HEK293 (cell line): ENCODE measurements at regions not wholly inside any gene's neighbourhood (a gene's known extent, or its start where the extent isn't known, plus 50 kb on each side); places are given as distances from the start of the nearest gene placed in this dataset.

Experiments used
- CTCF ChIA-PET: fragments of 350-600 bp; formaldehyde crosslinking; extraction: SDS; loops from one replicate; lab custom pipeline; 2021; ENCODE audit warnings: antibody characterized with exemption; lab: Yijun Ruan, JAX
- POLR2A ChIA-PET: fragments of 300-600 bp; formaldehyde crosslinking; extraction: SDS; loops from one replicate; lab custom pipeline; 2020; ENCODE audit warnings: antibody characterized with exemption, inconsistent platforms; lab: Yijun Ruan, JAX
- H3K27ac ChIP-seq: fragments of 200-500 bp; sonication (Bioruptor generic); 2 replicates; pipeline ENCODE4 v1.5.1; 2014; ENCODE audit warnings: low read depth, low read length, control low read depth, inconsistent platforms; ENCODE audit errors: extremely low read depth
- H3K36me3 ChIP-seq, 2 experiments: fragments of 200-500 bp in 1 of 2; sonication (Bioruptor generic) in 1 of 2; 1 replicate in 1 of 2; 2 replicates in 1 of 2; pipeline ENCODE4 v1.5.1; 2014 to 2017; ENCODE audit warnings: inconsistent platforms in 2 of 2, low read length in 2 of 2; ENCODE audit not compliant: control insufficient read depth in 2 of 2, insufficient read depth in 1 of 2
- H3K4me1 ChIP-seq: fragments of 200-500 bp; sonication (Bioruptor generic); 2 replicates; pipeline ENCODE4 v1.5.1; 2014; ENCODE audit warnings: mild to moderate bottlenecking, low read length, inconsistent platforms; ENCODE audit not compliant: control insufficient read depth, insufficient read depth
- H3K4me3 ChIP-seq: 2 replicates; pipeline ENCODE4 v1.5.1; 2011; ENCODE audit warnings: low read depth, mild to moderate bottlenecking, control low read depth, low read length, moderate library complexity
- H3K9me3 ChIP-seq: fragments of 200-500 bp; sonication (Bioruptor generic); 2 replicates; pipeline ENCODE4 v1.5.1; 2014; ENCODE audit warnings: low read depth, low read length, inconsistent platforms; ENCODE audit not compliant: control insufficient read depth, insufficient read depth
- IKZF3 ChIP-seq: fragments of 450-650 bp; IDR thresholded peaks from 2 replicates; pipeline ENCODE4 v1.5.0; 2018; ENCODE audit warnings: missing biosample characterization, mild to moderate bottlenecking, missing genetic modification characterization, moderate library complexity
- KLF8 ChIP-seq: fragments of 450-650 bp; formaldehyde crosslinking; IDR thresholded peaks from 2 replicates; pipeline ENCODE4 v1.5.1; 2016; ENCODE audit warnings: missing biosample characterization, missing genetic modification characterization
- MYNN ChIP-seq: fragments of 450-650 bp; formaldehyde crosslinking; IDR thresholded peaks from 2 replicates; pipeline ENCODE4 v1.5.1; 2016; ENCODE audit warnings: missing biosample characterization, missing genetic modification characterization, borderline replicate concordance
- WT1 ChIP-seq: fragments of 450-650 bp; formaldehyde crosslinking; IDR thresholded peaks from 2 replicates; pipeline ENCODE4 v1.5.1; 2016; ENCODE audit warnings: missing biosample characterization, missing genetic modification characterization
- ZBTB1 ChIP-seq: fragments of 450-650 bp; formaldehyde crosslinking; IDR thresholded peaks from 2 replicates; pipeline ENCODE4 v1.5.1; 2016; ENCODE audit warnings: missing biosample characterization, missing genetic modification characterization
- ZNF133 ChIP-seq: fragments of 450-650 bp; formaldehyde crosslinking; IDR thresholded peaks from 2 replicates; pipeline ENCODE4 v1.5.1; 2016; ENCODE audit warnings: missing biosample characterization, missing genetic modification characterization
- ZNF280D ChIP-seq: fragments of 450-650 bp; formaldehyde crosslinking; IDR thresholded peaks from 2 replicates; pipeline ENCODE4 v1.5.1; 2016; ENCODE audit warnings: missing biosample characterization, missing genetic modification characterization
- ZNF394 ChIP-seq: fragments of 450-650 bp; formaldehyde crosslinking; IDR thresholded peaks from 2 replicates; pipeline ENCODE4 v1.5.1; 2016; ENCODE audit warnings: missing biosample characterization, missing genetic modification characterization, mild to moderate bottlenecking, moderate library complexity, borderline replicate concordance
- ZNF433 ChIP-seq: fragments of 450-650 bp; formaldehyde crosslinking; IDR thresholded peaks from 2 replicates; pipeline ENCODE4 v1.5.1; 2016; ENCODE audit warnings: missing biosample characterization, missing genetic modification characterization, low read depth
- ZNF571 ChIP-seq: fragments of 450-650 bp; formaldehyde crosslinking; IDR thresholded peaks from 2 replicates; pipeline ENCODE4 v1.5.0; 2017; ENCODE audit warnings: missing biosample characterization, missing genetic modification characterization
- ZNF585B ChIP-seq: fragments of 450-650 bp; formaldehyde crosslinking; IDR thresholded peaks from 2 replicates; pipeline ENCODE4 v1.5.1; 2016; ENCODE audit warnings: missing biosample characterization, missing genetic modification characterization
- ZNF600 ChIP-seq: fragments of 450-650 bp; formaldehyde crosslinking; IDR thresholded peaks from 2 replicates; pipeline ENCODE4 v1.5.1; 2016; ENCODE audit warnings: missing biosample characterization, missing genetic modification characterization
- ZNF623 ChIP-seq: fragments of 450-650 bp; formaldehyde crosslinking; IDR thresholded peaks from 2 replicates; pipeline ENCODE4 v1.5.1; 2016; ENCODE audit warnings: missing biosample characterization, missing genetic modification characterization
- ZNF654 ChIP-seq: fragments of 450-650 bp; formaldehyde crosslinking; IDR thresholded peaks from 2 replicates; pipeline ENCODE4 v1.5.1; 2016; ENCODE audit warnings: low read depth, missing biosample characterization, missing genetic modification characterization
- ZNF670 ChIP-seq: fragments of 450-650 bp; formaldehyde crosslinking; IDR thresholded peaks from 2 replicates; pipeline ENCODE4 v1.5.1; 2016; ENCODE audit warnings: missing biosample characterization, missing genetic modification characterization, low read depth
- ZNF677 ChIP-seq: fragments of 450-650 bp; IDR thresholded peaks from 2 replicates; pipeline ENCODE4 v1.5.0; 2018; ENCODE audit warnings: missing biosample characterization, mild to moderate bottlenecking, missing genetic modification characterization, moderate library complexity
- ZNF707 ChIP-seq: fragments of 450-650 bp; formaldehyde crosslinking; IDR thresholded peaks from 2 replicates; pipeline ENCODE4 v1.5.1; 2016; ENCODE audit warnings: missing biosample characterization, missing genetic modification characterization
- ZNF843 ChIP-seq: fragments of 450-650 bp; formaldehyde crosslinking; IDR thresholded peaks from 2 replicates; pipeline ENCODE4 v1.5.1; 2016; ENCODE audit warnings: missing biosample characterization, missing genetic modification characterization
- TF ChIP-seq, protein P1 (sequence below): fragments of 450-650 bp; formaldehyde crosslinking; IDR thresholded peaks from 2 replicates; pipeline ENCODE4 v1.5.1; 2017; ENCODE audit warnings: missing biosample characterization, mild to moderate bottlenecking, missing genetic modification characterization, moderate library complexity
- TF ChIP-seq, protein P2 (sequence below): fragments of 450-650 bp; formaldehyde crosslinking; IDR thresholded peaks from 2 replicates; pipeline ENCODE4 v1.5.1; 2016; ENCODE audit warnings: missing biosample characterization, missing genetic modification characterization, borderline replicate concordance

GRCh38 chr7:121510858-121511482 is 114.9 kb upstream of the FAM3C start (continued):
- TF ChIP-seq, protein P1, sequence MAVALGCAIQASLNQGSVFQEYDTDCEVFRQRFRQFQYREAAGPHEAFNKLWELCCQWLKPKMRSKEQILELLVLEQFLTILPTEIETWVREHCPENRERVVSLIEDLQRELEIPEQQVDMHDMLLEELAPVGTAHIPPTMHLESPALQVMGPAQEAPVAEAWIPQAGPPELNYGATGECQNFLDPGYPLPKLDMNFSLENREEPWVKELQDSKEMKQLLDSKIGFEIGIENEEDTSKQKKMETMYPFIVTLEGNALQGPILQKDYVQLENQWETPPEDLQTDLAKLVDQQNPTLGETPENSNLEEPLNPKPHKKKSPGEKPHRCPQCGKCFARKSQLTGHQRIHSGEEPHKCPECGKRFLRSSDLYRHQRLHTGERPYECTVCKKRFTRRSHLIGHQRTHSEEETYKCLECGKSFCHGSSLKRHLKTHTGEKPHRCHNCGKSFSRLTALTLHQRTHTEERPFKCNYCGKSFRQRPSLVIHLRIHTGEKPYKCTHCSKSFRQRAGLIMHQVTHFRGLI (tag by site-specific recombination), result 0 out of 2 replicates have a peak, but pooled peaks have one; percentile 49
- TF ChIP-seq IKZF3 (no peak), ZBTB1 (no peak), ZNF394 (tag by site-specific recombination) (no peak), ZNF623 (tag by site-specific recombination) (no peak), MYNN (tag by site-specific recombination) (no peak)
- TF ChIP-seq, all 188 proteins: peak for 3

GRCh38 chr7:121510302-121510701 is 114.2 kb upstream of the FAM3C start:
- H3K27ac ChIP-seq, result no peak overlapping the region
- H3K36me3 ChIP-seq, result no peaks in the 10 kb centered on the region
- no peaks in the 10 kb centered on the region for H3K4me1 ChIP-seq
- H3K4me3 ChIP-seq, result no peak overlapping the region
- ChIA-PET POLR2A (no interaction called here), CTCF (interaction anchor here (0.9 kb wide), 1 partner anchor 114 kb away, joined by 4 read pairs; the partner anchor contains the start of gene FAM3C)
- no peaks in the 10 kb centered on the region for H3K9me3 ChIP-seq
- TF ChIP-seq ZNF571 (tag by site-specific recombination), result no peak
- TF ChIP-seq ZNF670 (tag by site-specific recombination), result no peak
- no peak for TF ChIP-seq ZNF585B (tag by site-specific recombination)
- no peak for TF ChIP-seq KLF8 (tag by site-specific recombination)
- TF ChIP-seq ZNF677 (tag by site-specific recombination), result no peak
- TF ChIP-seq, protein P2, sequence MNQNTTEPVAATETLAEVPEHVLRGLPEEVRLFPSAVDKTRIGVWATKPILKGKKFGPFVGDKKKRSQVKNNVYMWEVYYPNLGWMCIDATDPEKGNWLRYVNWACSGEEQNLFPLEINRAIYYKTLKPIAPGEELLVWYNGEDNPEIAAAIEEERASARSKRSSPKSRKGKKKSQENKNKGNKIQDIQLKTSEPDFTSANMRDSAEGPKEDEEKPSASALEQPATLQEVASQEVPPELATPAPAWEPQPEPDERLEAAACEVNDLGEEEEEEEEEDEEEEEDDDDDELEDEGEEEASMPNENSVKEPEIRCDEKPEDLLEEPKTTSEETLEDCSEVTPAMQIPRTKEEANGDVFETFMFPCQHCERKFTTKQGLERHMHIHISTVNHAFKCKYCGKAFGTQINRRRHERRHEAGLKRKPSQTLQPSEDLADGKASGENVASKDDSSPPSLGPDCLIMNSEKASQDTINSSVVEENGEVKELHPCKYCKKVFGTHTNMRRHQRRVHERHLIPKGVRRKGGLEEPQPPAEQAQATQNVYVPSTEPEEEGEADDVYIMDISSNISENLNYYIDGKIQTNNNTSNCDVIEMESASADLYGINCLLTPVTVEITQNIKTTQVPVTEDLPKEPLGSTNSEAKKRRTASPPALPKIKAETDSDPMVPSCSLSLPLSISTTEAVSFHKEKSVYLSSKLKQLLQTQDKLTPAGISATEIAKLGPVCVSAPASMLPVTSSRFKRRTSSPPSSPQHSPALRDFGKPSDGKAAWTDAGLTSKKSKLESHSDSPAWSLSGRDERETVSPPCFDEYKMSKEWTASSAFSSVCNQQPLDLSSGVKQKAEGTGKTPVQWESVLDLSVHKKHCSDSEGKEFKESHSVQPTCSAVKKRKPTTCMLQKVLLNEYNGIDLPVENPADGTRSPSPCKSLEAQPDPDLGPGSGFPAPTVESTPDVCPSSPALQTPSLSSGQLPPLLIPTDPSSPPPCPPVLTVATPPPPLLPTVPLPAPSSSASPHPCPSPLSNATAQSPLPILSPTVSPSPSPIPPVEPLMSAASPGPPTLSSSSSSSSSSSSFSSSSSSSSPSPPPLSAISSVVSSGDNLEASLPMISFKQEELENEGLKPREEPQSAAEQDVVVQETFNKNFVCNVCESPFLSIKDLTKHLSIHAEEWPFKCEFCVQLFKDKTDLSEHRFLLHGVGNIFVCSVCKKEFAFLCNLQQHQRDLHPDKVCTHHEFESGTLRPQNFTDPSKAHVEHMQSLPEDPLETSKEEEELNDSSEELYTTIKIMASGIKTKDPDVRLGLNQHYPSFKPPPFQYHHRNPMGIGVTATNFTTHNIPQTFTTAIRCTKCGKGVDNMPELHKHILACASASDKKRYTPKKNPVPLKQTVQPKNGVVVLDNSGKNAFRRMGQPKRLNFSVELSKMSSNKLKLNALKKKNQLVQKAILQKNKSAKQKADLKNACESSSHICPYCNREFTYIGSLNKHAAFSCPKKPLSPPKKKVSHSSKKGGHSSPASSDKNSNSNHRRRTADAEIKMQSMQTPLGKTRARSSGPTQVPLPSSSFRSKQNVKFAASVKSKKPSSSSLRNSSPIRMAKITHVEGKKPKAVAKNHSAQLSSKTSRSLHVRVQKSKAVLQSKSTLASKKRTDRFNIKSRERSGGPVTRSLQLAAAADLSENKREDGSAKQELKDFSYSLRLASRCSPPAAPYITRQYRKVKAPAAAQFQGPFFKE (tag by site-specific recombination), result no peak
- TF ChIP-seq ZNF600 (tag by site-specific recombination), result no peak
- TF ChIP-seq ZNF280D, result no peak
- no peak for TF ChIP-seq ZNF133
- TF ChIP-seq ZNF707 (tag by site-specific recombination), result no peak
- TF ChIP-seq ZNF654 (tag by site-specific recombination), result no peak
- TF ChIP-seq WT1 (tag by site-specific recombination), result no peak
- no peak for TF ChIP-seq ZNF843 (tag by site-specific recombination)
- TF ChIP-seq ZNF433 (tag by site-specific recombination), result no peak
